GM18507 (cell line): ENCODE measurements at regions not wholly inside any gene's neighbourhood (a gene's known extent, or its start where the extent isn't known, plus 50 kb on each side); places are given as distances from the start of the nearest gene placed in this dataset.

ENCODE experiments used
- DNase-seq: peaks from one replicate; pipeline ENCODE4 v3.0.0; 2011; ENCODE audit warnings: low read depth; ENCODE audit not compliant: insufficient read length; ENCODE audit errors: extremely low spot score
- FAIRE-seq: peaks from 2 replicates; lab custom pipeline; 2011; peaks lifted over from hg19 to GRCh38; lab: Jason Lieb, UNC

- DNase-seq: no peak
- FAIRE-seq: no peak
Measured at GRCh38 chr6:133629970-133630369, 258.9 kb upstream of the TCF21 start.

GRCh38 chr6:133630651-133631050 is 258.3 kb upstream of the TCF21 start:
- DNase-seq: no peak

GRCh38 chr6:133631421-133631820 is 257.5 kb upstream of the TCF21 start:
- DNase-seq (no peak), FAIRE-seq (no peak)

More at GRCh38 chr6:133630651-133631050, 258.3 kb upstream of the TCF21 start:
- no peak for FAIRE-seq

GRCh38 chr6:133632206-133632605 is 256.7 kb upstream of the TCF21 start:
- FAIRE-seq (no peak), DNase-seq (no peak)

- no peak for FAIRE-seq
Measured at GRCh38 chr6:133632906-133633305, 256.0 kb upstream of the TCF21 start.

GRCh38 chr6:133634474-133634873 is 254.4 kb upstream of the TCF21 start:
- FAIRE-seq (no peak), DNase-seq (no peak)

More at GRCh38 chr6:133632906-133633305, 256.0 kb upstream of the TCF21 start:
- no peak for DNase-seq

- DNase-seq (no peak), FAIRE-seq (no peak)
Measured at GRCh38 chr6:133635447-133635846, 253.5 kb upstream of the TCF21 start.

- no peak for DNase-seq
- no peak for FAIRE-seq
Measured at GRCh38 chr6:133637436-133637835, 251.5 kb upstream of the TCF21 start.

- no peak for DNase-seq
- no peak for FAIRE-seq
Measured at GRCh38 chr6:133637874-133638273, 251.0 kb upstream of the TCF21 start.

- no peak for FAIRE-seq
- DNase-seq: no peak
Measured at GRCh38 chr6:133641104-133641503, 247.8 kb upstream of the TCF21 start.

- FAIRE-seq: no peak
- DNase-seq: no peak
Measured at GRCh38 chr6:133644548-133644891, 244.4 kb upstream of the TCF21 start.

- DNase-seq (no peak), FAIRE-seq (no peak)
Measured at GRCh38 chr6:133644892-133645619, 243.9 kb upstream of the TCF21 start.

- DNase-seq (no peak), FAIRE-seq (no peak)
Measured at GRCh38 chr6:133645966-133646740, 242.8 kb upstream of the TCF21 start.

- DNase-seq (no peak), FAIRE-seq (no peak)
Measured at GRCh38 chr6:133648581-133648980, 240.3 kb upstream of the TCF21 start.

- FAIRE-seq (no peak), DNase-seq (no peak)
Measured at GRCh38 chr6:133671376-133671775, 217.5 kb upstream of the TCF21 start.

GRCh38 chr6:133673056-133673455 is 215.9 kb upstream of the TCF21 start:
- FAIRE-seq (no peak), DNase-seq (no peak)

GRCh38 chr6:133674661-133675060 is 214.3 kb upstream of the TCF21 start:
- FAIRE-seq (no peak), DNase-seq (no peak)

- FAIRE-seq: no peak
- DNase-seq: no peak
Measured at GRCh38 chr6:133680994-133681393, 207.9 kb upstream of the TCF21 start.

- DNase-seq: no peak
- no peak for FAIRE-seq
Measured at GRCh38 chr6:133681891-133682290, 207.0 kb upstream of the TCF21 start.

GRCh38 chr6:133682506-133683307 is 206.2 kb upstream of the TCF21 start:
- FAIRE-seq (no peak), DNase-seq (no peak)

- DNase-seq: no peak
- FAIRE-seq: no peak
Measured at GRCh38 chr6:133683308-133683580, 205.7 kb upstream of the TCF21 start.
